ENCODE measurements at regions not wholly inside any gene's neighbourhood (a gene's known extent, or its start where the extent isn't known, plus 50 kb on each side); places are given as distances from the start of the nearest gene placed in this dataset.
A peak's percentile ranks its signal among the peaks of the same experiment; 100 is the strongest.

GRCh38 chr11:37999171-37999570 is 1401.1 kb upstream of the RAG2 start:
- TF ChIP-seq EZH2 (IDR thresholded peaks at IDR 0.05; ENCODE audit: insufficient read depth, low read length), result no peak
- TF ChIP-seq, protein P1, sequence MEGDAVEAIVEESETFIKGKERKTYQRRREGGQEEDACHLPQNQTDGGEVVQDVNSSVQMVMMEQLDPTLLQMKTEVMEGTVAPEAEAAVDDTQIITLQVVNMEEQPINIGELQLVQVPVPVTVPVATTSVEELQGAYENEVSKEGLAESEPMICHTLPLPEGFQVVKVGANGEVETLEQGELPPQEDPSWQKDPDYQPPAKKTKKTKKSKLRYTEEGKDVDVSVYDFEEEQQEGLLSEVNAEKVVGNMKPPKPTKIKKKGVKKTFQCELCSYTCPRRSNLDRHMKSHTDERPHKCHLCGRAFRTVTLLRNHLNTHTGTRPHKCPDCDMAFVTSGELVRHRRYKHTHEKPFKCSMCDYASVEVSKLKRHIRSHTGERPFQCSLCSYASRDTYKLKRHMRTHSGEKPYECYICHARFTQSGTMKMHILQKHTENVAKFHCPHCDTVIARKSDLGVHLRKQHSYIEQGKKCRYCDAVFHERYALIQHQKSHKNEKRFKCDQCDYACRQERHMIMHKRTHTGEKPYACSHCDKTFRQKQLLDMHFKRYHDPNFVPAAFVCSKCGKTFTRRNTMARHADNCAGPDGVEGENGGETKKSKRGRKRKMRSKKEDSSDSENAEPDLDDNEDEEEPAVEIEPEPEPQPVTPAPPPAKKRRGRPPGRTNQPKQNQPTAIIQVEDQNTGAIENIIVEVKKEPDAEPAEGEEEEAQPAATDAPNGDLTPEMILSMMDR (IDR thresholded peaks at IDR 0.05; ENCODE audit: insufficient read depth, low read depth, low read length), result no peak
- DNase-seq (ENCODE audit: low read depth) (no peak), FAIRE-seq (no peak)
- Mint-ChIP-seq H3K27me3 (ENCODE audit: low read depth, unreplicated experiment) (no peaks in the 10 kb centered on the region), H3K4me3 (ENCODE audit: unreplicated experiment) (no peak overlapping the region), H3K9me3 (ENCODE audit: unreplicated experiment) (no peaks in the 10 kb centered on the region), H3K27ac (ENCODE audit: unreplicated experiment) (no peak overlapping the region), H3K4me1 (ENCODE audit: low read depth, unreplicated experiment) (no peaks in the 10 kb centered on the region), H3K36me3 (ENCODE audit: low read depth, unreplicated experiment) (no peaks in the 10 kb centered on the region)
- H2AFZ ChIP-seq (ENCODE audit: low read depth, low read length), result no peak overlapping the region
- H3K27ac ChIP-seq (ENCODE audit: low read depth, low read length), result no peak overlapping the region
- H3K9me3 ChIP-seq (ENCODE audit: insufficient read depth, low read depth, low read length), result no peaks in the 10 kb centered on the region
- H3K4me2 ChIP-seq (ENCODE audit: low read length), result no peak overlapping the region
- H3K36me3 ChIP-seq (ENCODE audit: insufficient read depth, low read length), result no peaks in the 10 kb centered on the region
- H4K20me1 ChIP-seq (ENCODE audit: insufficient read depth, low read length), result no peaks in the 10 kb centered on the region
- no peaks in the 10 kb centered on the region for H3K4me1 ChIP-seq (ENCODE audit: insufficient read depth, low read length)
- H3K27me3 ChIP-seq (ENCODE audit: insufficient read depth, low read length), result no peaks in the 10 kb centered on the region
- no peaks in the 10 kb centered on the region for H3K79me2 ChIP-seq (ENCODE audit: insufficient read depth, low read length)
- H3K4me3 ChIP-seq (ENCODE audit: insufficient read depth, low read depth, low read length), result no peak overlapping the region
- H3K9ac ChIP-seq (ENCODE audit: low read length), result no peak overlapping the region

- H3K4me3 Mint-ChIP-seq (ENCODE audit: unreplicated experiment), result no peak overlapping the region
- H4K20me1 ChIP-seq (ENCODE audit: insufficient read depth, low read length), result no peaks in the 10 kb centered on the region
- no peak overlapping the region for H3K4me2 ChIP-seq (ENCODE audit: low read length)
- TF ChIP-seq, protein P1 (IDR thresholded peaks at IDR 0.05; ENCODE audit: insufficient read depth, low read depth, low read length), result no peak
- no peak for TF ChIP-seq EZH2 (IDR thresholded peaks at IDR 0.05; ENCODE audit: insufficient read depth, low read length)
- no peaks in the 10 kb centered on the region for H3K36me3 ChIP-seq (ENCODE audit: insufficient read depth, low read length)
- H3K27me3 ChIP-seq (ENCODE audit: insufficient read depth, low read length), result no peaks in the 10 kb centered on the region
- FAIRE-seq (no peak), DNase-seq (ENCODE audit: low read depth) (no peak)
- H3K9me3 ChIP-seq (ENCODE audit: insufficient read depth, low read depth, low read length), result no peaks in the 10 kb centered on the region
- H3K4me1 ChIP-seq (ENCODE audit: insufficient read depth, low read length), result no peaks in the 10 kb centered on the region
- no peaks in the 10 kb centered on the region for H3K36me3 Mint-ChIP-seq (ENCODE audit: low read depth, unreplicated experiment)
- H3K4me1 Mint-ChIP-seq (ENCODE audit: low read depth, unreplicated experiment), result no peaks in the 10 kb centered on the region
- no peak overlapping the region for H2AFZ ChIP-seq (ENCODE audit: low read depth, low read length)
- H3K27me3 Mint-ChIP-seq (ENCODE audit: low read depth, unreplicated experiment), result no peaks in the 10 kb centered on the region
- H3K4me3 ChIP-seq (ENCODE audit: insufficient read depth, low read depth, low read length), result no peak overlapping the region
- H3K9ac ChIP-seq (ENCODE audit: low read length), result no peak overlapping the region
- no peaks in the 10 kb centered on the region for H3K79me2 ChIP-seq (ENCODE audit: insufficient read depth, low read length)
- H3K27ac Mint-ChIP-seq (ENCODE audit: unreplicated experiment), result no peak overlapping the region
- H3K27ac ChIP-seq (ENCODE audit: low read depth, low read length), result no peak overlapping the region
- no peaks in the 10 kb centered on the region for H3K9me3 Mint-ChIP-seq (ENCODE audit: unreplicated experiment)
Measured at GRCh38 chr11:37995886-37996285, 1397.8 kb upstream of the RAG2 start.

DNA sequence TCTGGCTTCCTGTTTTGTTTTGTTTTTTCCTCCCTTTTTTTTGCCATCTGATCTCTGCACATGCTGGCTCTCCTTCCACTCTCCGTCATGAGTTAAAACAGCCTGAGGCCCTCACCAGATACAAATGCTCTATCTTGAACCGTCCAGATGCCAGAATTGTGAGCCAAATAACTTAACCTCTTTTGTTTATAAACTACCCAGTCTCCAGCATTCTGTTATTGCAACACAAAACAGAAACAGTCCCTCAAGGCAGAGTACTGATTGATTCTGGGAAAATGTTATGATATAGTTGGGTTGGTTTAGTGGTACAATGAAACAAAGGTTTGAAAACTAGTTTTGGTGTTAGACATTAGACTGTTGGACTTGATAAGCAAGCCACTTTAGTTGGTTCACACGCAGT is 1390.0 kb upstream of the RAG2 start:
- no peak for FAIRE-seq

More for the DNA sequence above, 1390.0 kb upstream of the RAG2 start:
- Histone ChIP-seq H3K4me3 (ENCODE audit: insufficient read depth, low read depth, low read length) (no peak overlapping the region), H3K27me3 (ENCODE audit: insufficient read depth, low read length) (no peaks in the 10 kb centered on the region), H3K9ac (ENCODE audit: low read length) (no peak overlapping the region), H3K4me1 (ENCODE audit: insufficient read depth, low read length) (no peaks in the 10 kb centered on the region), H3K4me2 (ENCODE audit: low read length) (no peak overlapping the region), H3K79me2 (ENCODE audit: insufficient read depth, low read length) (no peaks in the 10 kb centered on the region), H3K36me3 (ENCODE audit: insufficient read depth, low read length) (no peaks in the 10 kb centered on the region), H4K20me1 (ENCODE audit: insufficient read depth, low read length) (no peaks in the 10 kb centered on the region), H2AFZ (ENCODE audit: low read depth, low read length) (no peak overlapping the region), H3K9me3 (ENCODE audit: insufficient read depth, low read depth, low read length) (no peaks in the 10 kb centered on the region), H3K27ac (ENCODE audit: low read depth, low read length) (no peak overlapping the region)
- DNase-seq (ENCODE audit: low read depth), result peak; percentile 29
- no peak overlapping the region for H3K4me3 Mint-ChIP-seq (ENCODE audit: unreplicated experiment)
- no peaks in the 10 kb centered on the region for H3K27me3 Mint-ChIP-seq (ENCODE audit: low read depth, unreplicated experiment)
- no peaks in the 10 kb centered on the region for H3K36me3 Mint-ChIP-seq (ENCODE audit: low read depth, unreplicated experiment)
- peaks cover 2% of the 10 kb centered on the region for H3K4me1 Mint-ChIP-seq (ENCODE audit: low read depth, unreplicated experiment)
- no peaks in the 10 kb centered on the region for H3K9me3 Mint-ChIP-seq (ENCODE audit: unreplicated experiment)
- H3K27ac Mint-ChIP-seq (ENCODE audit: unreplicated experiment), result no peak overlapping the region
- TF ChIP-seq EZH2 (IDR thresholded peaks at IDR 0.05; ENCODE audit: insufficient read depth, low read length), result no peak
